Central memory CD8-positive, alpha-beta T cell (primary cell): ENCODE measurements at regions not wholly inside any gene's neighbourhood (a gene's known extent, or its start where the extent isn't known, plus 50 kb on each side); places are given as distances from the start of the nearest gene placed in this dataset.
"Not testable (repeated sequence)": the region's sequence is repeated elsewhere in the genome, so short reads cannot be mapped to it uniquely, and the experiment has no call there.

Experiments
- ATAC-seq: fragments of 150-1000 bp; cut with Tn5 transposase; replicated peaks from 2 replicates; pipeline ENCODE4 v1.10.0; 2022; ENCODE audit warnings: mild to moderate bottlenecking, moderate FRiP score, moderate number of reproducible peaks; ENCODE audit not compliant: poor library complexity, severe bottlenecking; ENCODE audit errors: extremely low read depth
- DNase-seq, 2 donors: peaks; one replicate each; pipeline ENCODE4 v3.0.0; 2021; ENCODE audit warnings: low spot score in 2 of 2
- H3K27ac Mint-ChIP-seq: one replicate; pipeline ENCODE4 v1.8.0; 2022; ENCODE audit warnings: low read depth, mild to moderate bottlenecking, moderate library complexity, mixed read lengths
- H3K27me3 Mint-ChIP-seq: one replicate; pipeline ENCODE4 v1.8.0; 2022; ENCODE audit warnings: mixed read lengths
- H3K36me3 Mint-ChIP-seq: one replicate; pipeline ENCODE4 v1.8.0; 2022; ENCODE audit warnings: mild to moderate bottlenecking, moderate library complexity, mixed read lengths; ENCODE audit not compliant: insufficient read depth
- H3K4me1 Mint-ChIP-seq: one replicate; pipeline ENCODE4 v1.8.0; 2022; ENCODE audit warnings: mixed read lengths
- H3K4me3 Mint-ChIP-seq: one replicate; pipeline ENCODE4 v1.8.0; 2022; ENCODE audit warnings: mild to moderate bottlenecking, moderate library complexity, mixed read lengths
- H3K9me3 Mint-ChIP-seq: one replicate; pipeline ENCODE4 v1.8.0; 2022; ENCODE audit warnings: mixed read lengths

DNA sequence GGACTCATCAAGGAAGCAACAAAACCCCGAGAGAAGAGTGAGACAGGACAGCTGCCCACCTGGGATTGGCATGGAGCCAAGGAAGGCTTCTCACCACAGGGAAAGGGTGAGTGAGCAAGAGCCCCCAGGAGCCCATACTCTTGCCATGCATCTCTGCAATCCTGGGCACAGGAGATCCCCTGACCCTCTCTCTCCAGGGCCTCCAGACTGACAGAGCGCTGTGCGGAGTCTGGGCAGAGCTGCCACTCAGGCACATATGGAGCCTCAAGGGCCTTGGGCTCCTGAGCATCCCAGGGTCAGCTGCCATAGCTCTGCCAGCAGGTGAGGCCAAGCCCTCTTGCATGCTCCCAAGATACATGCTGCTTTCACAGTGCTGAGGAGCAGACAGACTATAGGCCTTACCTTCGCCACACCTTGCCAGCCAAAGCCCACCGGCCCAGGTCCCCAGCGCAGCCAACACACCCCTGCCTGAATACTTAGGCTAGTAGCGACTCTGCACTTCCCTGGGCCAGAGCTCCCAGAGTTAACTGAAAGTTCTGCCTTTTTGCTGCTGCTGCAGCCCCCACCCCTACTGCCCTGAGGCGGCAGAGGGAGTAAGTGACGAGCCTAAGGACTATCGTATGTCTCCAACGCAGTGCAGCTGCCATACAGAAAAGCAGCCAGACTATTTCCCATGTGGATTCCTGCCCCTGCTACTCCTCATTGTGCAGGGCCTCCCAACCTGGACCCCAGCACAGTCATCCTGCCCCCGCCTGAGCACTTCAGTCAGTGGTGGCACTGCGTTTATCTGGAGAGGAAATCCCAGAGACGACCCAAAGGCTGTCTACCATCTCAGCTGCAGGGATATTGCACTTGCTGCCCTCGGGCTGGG is 251.6 kb downstream of the SPATA31A6 start:
- DNase-seq, ATAC-seq, H3K4me3 Mint-ChIP-seq, H3K9me3 Mint-ChIP-seq, H3K36me3 Mint-ChIP-seq, H3K27ac Mint-ChIP-seq, H3K4me1 Mint-ChIP-seq, H3K27me3 Mint-ChIP-seq: not testable (repeated sequence)

GRCh38 chr9:42435715-42436342 is 252.4 kb downstream of the SPATA31A6 start:
- not testable (repeated sequence) for H3K27ac Mint-ChIP-seq, H3K4me3 Mint-ChIP-seq, H3K27me3 Mint-ChIP-seq, H3K36me3 Mint-ChIP-seq, ATAC-seq, H3K9me3 Mint-ChIP-seq, DNase-seq, H3K4me1 Mint-ChIP-seq

- not testable (repeated sequence) for H3K9me3 Mint-ChIP-seq, DNase-seq, H3K4me1 Mint-ChIP-seq, H3K27ac Mint-ChIP-seq, H3K36me3 Mint-ChIP-seq, H3K4me3 Mint-ChIP-seq, H3K27me3 Mint-ChIP-seq
- peak; percentile 69 for ATAC-seq
Measured at GRCh38 chr9:42437057-42437759, 253.7 kb downstream of the SPATA31A6 start.

- not testable (repeated sequence) for H3K9me3 Mint-ChIP-seq, H3K36me3 Mint-ChIP-seq, H3K27ac Mint-ChIP-seq, DNase-seq, H3K4me1 Mint-ChIP-seq, H3K4me3 Mint-ChIP-seq, H3K27me3 Mint-ChIP-seq, ATAC-seq
Measured at GRCh38 chr9:42442680-42443079, 259.2 kb downstream of the SPATA31A6 start.

GRCh38 chr9:42443414-42443813 is 260.0 kb downstream of the SPATA31A6 start:
- H3K4me1 Mint-ChIP-seq, H3K36me3 Mint-ChIP-seq, H3K9me3 Mint-ChIP-seq, DNase-seq, H3K4me3 Mint-ChIP-seq, H3K27me3 Mint-ChIP-seq, H3K27ac Mint-ChIP-seq, ATAC-seq: not testable (repeated sequence)

GRCh38 chr9:42461436-42461835 is 278.0 kb downstream of the SPATA31A6 start:
- H3K27ac Mint-ChIP-seq, H3K9me3 Mint-ChIP-seq, H3K4me1 Mint-ChIP-seq, DNase-seq, H3K36me3 Mint-ChIP-seq, H3K4me3 Mint-ChIP-seq, H3K27me3 Mint-ChIP-seq, ATAC-seq: not testable (repeated sequence)

- not testable (repeated sequence) for ATAC-seq
Measured at GRCh38 chr9:42461863-42462262, 278.4 kb downstream of the SPATA31A6 start.

DNA sequence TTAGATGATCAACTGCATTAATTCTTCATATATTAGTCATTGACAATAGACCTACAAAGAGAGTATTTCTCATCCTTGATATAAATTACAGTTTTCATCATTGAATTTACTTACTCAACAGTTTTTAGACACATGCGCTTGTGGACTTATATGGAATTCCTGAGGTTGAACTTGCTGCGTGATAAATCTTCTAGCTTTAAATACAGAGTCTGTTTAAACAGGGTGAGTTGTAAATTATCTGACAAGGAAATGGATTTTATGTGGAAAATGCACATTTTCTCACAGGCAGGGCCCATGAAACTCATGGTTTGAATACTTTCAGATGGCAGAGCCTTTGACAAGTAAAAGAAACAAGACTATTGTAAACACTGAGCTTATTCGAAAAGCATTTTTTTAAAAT is 280.5 kb downstream of the SPATA31A6 start:
- not testable (repeated sequence) for H3K27ac Mint-ChIP-seq, H3K4me1 Mint-ChIP-seq, H3K36me3 Mint-ChIP-seq, H3K9me3 Mint-ChIP-seq, DNase-seq, H3K4me3 Mint-ChIP-seq, H3K27me3 Mint-ChIP-seq, ATAC-seq

More at GRCh38 chr9:42461863-42462262, 278.4 kb downstream of the SPATA31A6 start:
- not testable (repeated sequence) for H3K27ac Mint-ChIP-seq, H3K36me3 Mint-ChIP-seq, H3K4me1 Mint-ChIP-seq, DNase-seq, H3K27me3 Mint-ChIP-seq, H3K9me3 Mint-ChIP-seq, H3K4me3 Mint-ChIP-seq

GRCh38 chr9:42470577-42470976 is 287.1 kb downstream of the SPATA31A6 start:
- DNase-seq, result not testable (repeated sequence)

GRCh38 chr9:42490989-42491388 is 307.5 kb downstream of the SPATA31A6 start:
- not testable (repeated sequence) for DNase-seq, H3K36me3 Mint-ChIP-seq, H3K4me3 Mint-ChIP-seq, ATAC-seq, H3K27ac Mint-ChIP-seq, H3K4me1 Mint-ChIP-seq, H3K9me3 Mint-ChIP-seq
- H3K27me3 Mint-ChIP-seq, result peaks cover 17% of the 10 kb centered on the region

More at GRCh38 chr9:42470577-42470976, 287.1 kb downstream of the SPATA31A6 start:
- not testable (repeated sequence) for H3K9me3 Mint-ChIP-seq, H3K36me3 Mint-ChIP-seq, ATAC-seq, H3K4me1 Mint-ChIP-seq, H3K27me3 Mint-ChIP-seq, H3K27ac Mint-ChIP-seq, H3K4me3 Mint-ChIP-seq

DNA sequence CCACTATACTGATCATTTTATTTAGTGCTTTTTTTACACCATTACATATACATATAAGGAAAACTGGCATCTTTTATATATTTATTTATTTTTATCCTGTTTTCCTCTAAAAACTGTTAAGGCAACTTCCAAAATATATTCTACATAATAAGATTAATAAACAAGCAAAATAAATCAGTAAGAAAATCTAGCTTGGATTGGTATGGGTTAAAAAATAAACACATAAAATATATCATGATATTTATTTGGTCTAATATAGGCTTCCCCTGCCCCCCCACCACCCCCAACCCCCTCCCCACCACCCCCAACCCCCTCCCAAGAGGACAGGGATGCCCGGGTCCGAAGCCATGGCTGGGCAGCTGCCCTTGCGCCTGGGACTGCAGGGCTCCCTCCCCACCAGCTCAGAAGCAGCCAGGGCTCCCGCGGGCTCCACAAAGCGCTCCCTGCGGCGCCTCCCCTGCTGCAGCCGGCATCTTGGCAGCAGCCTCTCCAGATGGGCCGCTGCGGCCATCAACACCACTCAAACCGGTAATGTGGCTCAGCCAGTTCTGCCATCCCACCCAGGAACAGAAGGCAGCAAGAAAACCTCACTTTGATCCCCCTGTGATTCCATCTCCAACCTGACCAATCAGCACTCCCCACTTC is 319.3 kb downstream of the SPATA31A6 start:
- not testable (repeated sequence) for H3K9me3 Mint-ChIP-seq, H3K27ac Mint-ChIP-seq, H3K4me1 Mint-ChIP-seq, H3K4me3 Mint-ChIP-seq, ATAC-seq, DNase-seq, H3K36me3 Mint-ChIP-seq
- peaks cover 28% of the 10 kb centered on the region for H3K27me3 Mint-ChIP-seq

DNA sequence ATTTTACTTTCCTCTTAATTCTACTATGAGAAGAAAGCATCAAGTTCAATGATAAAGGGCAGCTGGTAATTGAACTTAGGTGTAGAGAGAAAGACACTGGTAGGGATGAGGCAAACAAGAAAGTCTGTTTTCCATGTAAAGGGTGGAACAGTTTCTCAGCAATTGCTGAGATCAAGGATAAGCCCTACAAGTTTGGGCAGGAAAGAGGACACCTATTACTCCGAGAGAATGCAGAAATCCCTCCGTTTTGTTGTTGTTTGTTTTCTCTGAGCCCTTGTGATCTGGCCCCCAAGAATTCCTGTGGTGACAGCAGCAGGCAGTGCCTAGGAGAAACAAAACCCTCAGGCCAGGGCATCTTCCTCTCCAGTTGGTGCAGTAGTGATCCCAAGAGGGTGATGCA is 324.7 kb downstream of the SPATA31A6 start:
- not testable (repeated sequence) for DNase-seq, ATAC-seq, H3K4me3 Mint-ChIP-seq, H3K4me1 Mint-ChIP-seq, H3K36me3 Mint-ChIP-seq, H3K27ac Mint-ChIP-seq, H3K9me3 Mint-ChIP-seq
- H3K27me3 Mint-ChIP-seq, result peaks cover 21% of the 10 kb centered on the region
